GM13977 (cell line): ENCODE measurements at regions not wholly inside any gene's neighbourhood (a gene's known extent, or its start where the extent isn't known, plus 50 kb on each side); places are given as distances from the start of the nearest gene placed in this dataset.

Experiments used
- DNase-seq: peaks from one replicate; pipeline ENCODE4 v3.0.0; 2012; ENCODE audit warnings: low spot score
- CTCF ChIP-seq: IDR thresholded peaks from 2 replicates; pipeline ENCODE4 v1.5.1; 2012; ENCODE audit warnings: mild to moderate bottlenecking, control low read depth; ENCODE audit not compliant: insufficient read depth; ENCODE audit errors: extremely low read depth, missing control alignments
- in situ Hi-C: fragments of 300-500 bp; cut with MboI; formaldehyde crosslinking; loops from one replicate; pipeline ENCODE4 v1.12.0; 2022; ENCODE audit warnings: low sequenced_read_pairs, low pct_unique_long_range_greater_than_20kb, mixed read lengths, inconsistent platforms; ENCODE audit not compliant: unreplicated experiment

DNA sequence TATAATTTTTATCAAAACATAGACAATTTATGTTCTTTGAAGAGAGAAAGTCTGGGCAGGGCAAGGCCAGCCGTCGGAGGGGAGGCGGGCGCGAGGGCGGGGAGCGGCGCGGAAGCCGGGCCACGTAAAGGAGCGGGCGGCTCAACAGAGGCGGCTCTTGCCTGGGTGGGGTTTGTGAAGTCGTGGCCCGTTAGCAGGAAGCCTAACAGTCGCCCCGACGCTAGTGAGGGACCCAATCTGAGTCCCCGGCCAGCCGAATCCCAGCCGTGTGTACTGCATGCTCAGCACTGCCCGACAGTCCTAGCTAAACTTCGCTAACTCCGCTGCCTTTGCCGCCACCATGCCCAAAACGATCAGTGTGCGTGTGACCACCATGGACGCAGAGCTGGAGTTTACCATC lies 1129.2 kb downstream of the CDH9 start:
- in situ Hi-C loops = no loop called here
- no peak for DNase-seq
- no peak for TF ChIP-seq CTCF

- DNase-seq = no peak
- TF ChIP-seq CTCF = no peak
- in situ Hi-C loops = no loop called here
Observed at GRCh38 chr5:25905646-25906045, 1132.7 kb downstream of the CDH9 start.

GRCh38 chr5:25892211-25892610 lies 1146.2 kb downstream of the CDH9 start:
- DNase-seq = no peak
- no peak for TF ChIP-seq CTCF
- in situ Hi-C loops = no loop called here

GRCh38 chr5:25891691-25892090 lies 1146.7 kb downstream of the CDH9 start:
- in situ Hi-C loops = no loop called here
- no peak for TF ChIP-seq CTCF
- no peak for DNase-seq

GRCh38 chr5:25881318-25882036 lies 1156.9 kb downstream of the CDH9 start:
- in situ Hi-C loops = no loop called here
- no peak for TF ChIP-seq CTCF
- DNase-seq = no peak

GRCh38 chr5:25863811-25864210 lies 1174.6 kb downstream of the CDH9 start:
- TF ChIP-seq CTCF = no peak
- no peak for DNase-seq
- in situ Hi-C loops = no loop called here
